ENCODE measurements at regions not wholly inside any gene's neighbourhood (a gene's known extent, or its start where the extent isn't known, plus 50 kb on each side); places are given as distances from the start of the nearest gene placed in this dataset.

DNA sequence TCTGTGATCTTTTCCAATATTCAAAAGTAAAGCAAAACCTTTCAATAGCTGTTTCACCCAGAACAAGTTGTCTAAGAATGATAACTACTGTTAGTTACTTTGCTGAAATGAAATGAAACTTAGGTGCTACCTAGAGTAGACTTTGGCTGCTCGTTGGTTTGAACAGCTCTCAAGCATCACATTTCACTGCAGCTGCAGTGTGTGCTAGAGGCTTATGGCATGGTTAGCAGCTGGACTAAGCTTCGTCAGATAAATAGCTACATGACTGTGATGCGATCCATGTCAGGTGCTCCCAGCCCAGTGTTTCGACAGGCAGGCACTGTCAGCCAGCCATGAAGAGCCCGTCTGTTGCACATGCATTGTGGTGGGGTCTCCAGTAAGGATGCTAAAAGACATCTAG, 201.1 kb downstream of the TFAP2B start:
- no peak for DNase-seq
- H3K27me3 ChIP-seq = no peaks in the 10 kb centered on the region
- 57 to 65% methylated on average over 5 of the region's 5 CpGs for WGBS, 2 donors
- intact Hi-C loops (cut with DNase I) = no loop called here
- no peaks in the 10 kb centered on the region for H3K4me1 ChIP-seq
- H3K36me3 ChIP-seq = no peaks in the 10 kb centered on the region
- no peaks in the 10 kb centered on the region for H3K9me3 ChIP-seq
- no peak overlapping the region for H3K4me3 ChIP-seq
- no peak for TF ChIP-seq POLR2A (IDR thresholded peaks at IDR 0.05)
- TF ChIP-seq, protein P1, sequence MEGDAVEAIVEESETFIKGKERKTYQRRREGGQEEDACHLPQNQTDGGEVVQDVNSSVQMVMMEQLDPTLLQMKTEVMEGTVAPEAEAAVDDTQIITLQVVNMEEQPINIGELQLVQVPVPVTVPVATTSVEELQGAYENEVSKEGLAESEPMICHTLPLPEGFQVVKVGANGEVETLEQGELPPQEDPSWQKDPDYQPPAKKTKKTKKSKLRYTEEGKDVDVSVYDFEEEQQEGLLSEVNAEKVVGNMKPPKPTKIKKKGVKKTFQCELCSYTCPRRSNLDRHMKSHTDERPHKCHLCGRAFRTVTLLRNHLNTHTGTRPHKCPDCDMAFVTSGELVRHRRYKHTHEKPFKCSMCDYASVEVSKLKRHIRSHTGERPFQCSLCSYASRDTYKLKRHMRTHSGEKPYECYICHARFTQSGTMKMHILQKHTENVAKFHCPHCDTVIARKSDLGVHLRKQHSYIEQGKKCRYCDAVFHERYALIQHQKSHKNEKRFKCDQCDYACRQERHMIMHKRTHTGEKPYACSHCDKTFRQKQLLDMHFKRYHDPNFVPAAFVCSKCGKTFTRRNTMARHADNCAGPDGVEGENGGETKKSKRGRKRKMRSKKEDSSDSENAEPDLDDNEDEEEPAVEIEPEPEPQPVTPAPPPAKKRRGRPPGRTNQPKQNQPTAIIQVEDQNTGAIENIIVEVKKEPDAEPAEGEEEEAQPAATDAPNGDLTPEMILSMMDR (IDR thresholded peaks at IDR 0.05) = no peak
- no peak overlapping the region for H3K27ac ChIP-seq

DNA sequence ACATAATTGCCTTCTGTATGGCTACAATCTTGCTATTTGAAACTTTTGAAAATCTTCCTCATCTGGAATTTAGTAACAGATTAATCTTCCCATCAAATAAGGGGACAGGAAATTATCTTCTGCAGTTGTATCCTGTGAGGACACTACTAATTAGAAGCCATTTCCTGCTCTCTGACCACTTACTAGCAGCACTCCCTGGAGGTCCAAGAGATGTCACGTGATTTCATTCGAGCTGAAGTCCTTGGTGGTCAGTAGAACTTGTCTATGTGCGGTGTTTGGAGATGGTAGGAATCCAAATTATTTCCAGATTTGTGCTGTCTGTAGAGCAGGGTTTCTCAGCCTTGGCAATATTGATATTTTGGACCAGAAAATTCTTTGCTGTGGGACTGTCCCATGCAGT, 202.5 kb downstream of the TFAP2B start:
- H3K27me3 ChIP-seq = no peaks in the 10 kb centered on the region
- H3K36me3 ChIP-seq = no peaks in the 10 kb centered on the region
- no peak for TF ChIP-seq POLR2A (IDR thresholded peaks at IDR 0.05)
- TF ChIP-seq, protein P1 (IDR thresholded peaks at IDR 0.05) = no peak
- no peak overlapping the region for H3K4me3 ChIP-seq
- intact Hi-C loops (cut with DNase I) = no loop called here
- no peaks in the 10 kb centered on the region for H3K4me1 ChIP-seq
- no peaks in the 10 kb centered on the region for H3K9me3 ChIP-seq
- no peak overlapping the region for H3K27ac ChIP-seq
- WGBS, 2 donors = 41 to 83% methylated on average over 2 to 3 of the region's 3 CpGs
- no peak for DNase-seq

DNA sequence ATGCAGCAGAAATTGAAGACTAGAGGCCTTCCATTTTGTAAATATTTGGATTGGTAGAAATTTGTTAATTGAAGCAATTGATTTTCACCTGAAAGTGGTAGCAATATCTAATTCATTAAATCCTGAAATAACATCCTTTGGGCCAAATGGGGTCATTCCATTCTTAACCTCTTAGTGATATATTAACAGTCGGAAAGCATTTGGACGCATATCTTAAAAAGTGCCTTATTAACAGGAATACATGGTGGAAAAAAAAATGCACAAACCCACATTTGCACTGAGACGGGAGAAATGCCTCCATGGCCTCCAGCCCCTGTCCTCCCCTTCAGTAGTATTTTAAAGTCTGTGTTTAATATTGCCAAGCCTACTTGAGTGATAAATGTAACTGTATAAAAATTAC, 205.5 kb downstream of the TFAP2B start:
- H3K4me3 ChIP-seq = no peak overlapping the region
- no peak overlapping the region for H3K27ac ChIP-seq
- H3K4me1 ChIP-seq = no peaks in the 10 kb centered on the region
- H3K36me3 ChIP-seq = no peaks in the 10 kb centered on the region
- H3K9me3 ChIP-seq = no peaks in the 10 kb centered on the region
- 86 to 93% methylated on average over 3 of the region's 3 CpGs for WGBS, 2 donors
- H3K27me3 ChIP-seq = no peaks in the 10 kb centered on the region
- no peak for DNase-seq
- intact Hi-C loops (cut with DNase I) = no loop called here
- TF ChIP-seq POLR2A (IDR thresholded peaks at IDR 0.05) = no peak
- TF ChIP-seq, protein P1 (IDR thresholded peaks at IDR 0.05) = no peak

DNA sequence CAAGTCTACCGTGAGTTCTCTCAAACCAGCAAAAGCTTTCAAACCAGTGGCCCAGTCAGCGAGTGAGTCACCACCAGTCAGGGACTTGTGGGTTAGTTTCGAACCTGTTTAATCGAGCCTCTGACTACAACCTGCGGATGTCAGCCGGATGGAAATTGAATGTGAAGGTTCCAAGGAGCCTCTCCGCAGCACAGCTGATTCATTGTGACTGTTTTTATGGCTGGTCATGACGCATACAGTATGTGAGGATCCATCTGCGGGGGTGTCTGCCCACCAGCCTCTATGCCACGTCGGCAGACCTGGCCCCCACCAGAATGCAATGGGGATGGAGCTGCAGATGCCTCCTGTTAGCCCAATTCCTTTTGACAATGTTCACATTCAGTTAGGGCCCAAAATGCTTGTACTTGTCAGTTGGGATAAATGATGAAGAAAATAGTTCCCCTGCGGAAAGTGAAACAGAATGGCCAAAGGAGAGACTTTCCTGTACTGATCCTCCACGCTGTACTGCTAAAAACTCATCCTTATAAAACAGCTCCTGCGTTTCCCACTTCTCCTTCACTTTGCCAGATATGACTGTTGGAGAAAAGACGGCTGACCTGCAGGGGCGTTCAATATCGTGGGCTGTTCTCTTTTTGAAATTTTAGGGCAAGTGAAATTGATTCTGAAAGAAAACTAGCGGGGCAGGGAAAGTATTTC, 206.6 kb downstream of the TFAP2B start:
- DNase-seq = no peak
- Histone ChIP-seq H3K27ac (no peak overlapping the region), H3K4me1 (no peaks in the 10 kb centered on the region), H3K36me3 (no peaks in the 10 kb centered on the region), H3K4me3 (no peak overlapping the region), H3K9me3 (no peaks in the 10 kb centered on the region), H3K27me3 (no peaks in the 10 kb centered on the region)
- intact Hi-C loops (cut with DNase I) = no loop called here
- no peak for TF ChIP-seq POLR2A (IDR thresholded peaks at IDR 0.05)
- TF ChIP-seq, protein P1 (IDR thresholded peaks at IDR 0.05) = no peak
- 77% methylated on average over 16 to 17 of the region's 18 CpGs for WGBS, 2 donors

DNA sequence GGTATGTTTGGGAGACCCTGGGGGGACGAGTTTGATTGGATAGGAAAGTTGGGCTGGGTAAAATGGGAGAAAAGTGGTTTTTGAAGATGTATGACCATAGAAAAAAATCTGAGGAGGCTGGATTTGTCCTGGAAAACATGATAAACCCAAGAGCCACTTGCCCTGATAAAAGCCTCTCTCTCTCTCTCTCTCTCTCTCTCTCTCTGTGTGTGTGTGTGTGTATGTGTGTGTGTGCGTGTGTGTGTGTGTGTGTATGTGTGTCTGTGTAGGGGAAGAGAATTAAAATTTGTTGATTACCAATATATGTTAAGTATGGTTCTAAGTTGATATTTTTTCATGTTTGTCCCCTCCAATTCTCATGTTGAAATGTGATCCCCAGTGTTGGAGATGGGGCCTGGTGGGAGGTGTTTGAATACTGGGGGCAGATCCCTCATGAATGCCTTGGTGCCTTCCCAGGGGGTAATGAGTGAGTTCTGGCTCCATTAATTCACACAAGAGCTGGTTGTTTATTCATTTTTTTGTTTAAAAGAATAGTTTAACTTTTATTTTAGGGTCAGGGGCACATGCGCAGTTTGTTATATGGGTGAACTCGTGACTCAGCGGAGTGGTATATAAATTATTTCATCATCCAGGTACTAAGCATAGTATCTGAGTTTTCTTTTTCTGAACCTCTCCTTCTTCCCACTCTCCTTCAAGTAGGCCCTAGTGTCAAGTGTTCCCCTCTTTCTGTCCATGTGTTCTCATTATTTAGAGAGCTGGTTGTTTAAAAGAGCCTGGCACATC, 208.8 kb downstream of the TFAP2B start:
- 69 to 84% methylated on average over 5 of the region's 5 CpGs for WGBS, 2 donors
- no peaks in the 10 kb centered on the region for H3K36me3 ChIP-seq
- no peaks in the 10 kb centered on the region for H3K9me3 ChIP-seq
- no peak for DNase-seq
- no peak overlapping the region for H3K4me3 ChIP-seq
- intact Hi-C loops (cut with DNase I) = no loop called here
- no peaks in the 10 kb centered on the region for H3K4me1 ChIP-seq
- H3K27me3 ChIP-seq = no peaks in the 10 kb centered on the region
- H3K27ac ChIP-seq = no peak overlapping the region
- TF ChIP-seq POLR2A (IDR thresholded peaks at IDR 0.05) = no peak
- TF ChIP-seq, protein P1 (IDR thresholded peaks at IDR 0.05) = no peak

Measured in esophagus squamous epithelium (tissue), 5 donors.